B cell (primary cell): ENCODE measurements at regions not wholly inside any gene's neighbourhood (a gene's known extent, or its start where the extent isn't known, plus 50 kb on each side); places are given as distances from the start of the nearest gene placed in this dataset.

Source experiments
- CTCF ChIP-seq: fragments of 200-600 bp; IDR thresholded peaks from one replicate; pipeline ENCODE4 v1.8.0; 2022; ENCODE audit warnings: antibody characterized with exemption, mild to moderate bottlenecking
- EZH2 ChIP-seq: IDR thresholded peaks from 2 replicates; pipeline ENCODE4 v1.6.1; 2012; ENCODE audit warnings: borderline replicate concordance, low read depth, mild to moderate bottlenecking, moderate library complexity, low read length; ENCODE audit not compliant: insufficient read depth, poor library complexity, severe bottlenecking

- TF ChIP-seq CTCF (no peak), EZH2 (no peak)
These were observed 126.6 kb upstream of the IL12B start for GRCh38 chr5:159456722-159457465.
